MCF 10A (cell line): ENCODE measurements at regions not wholly inside any gene's neighbourhood (a gene's known extent, or its start where the extent isn't known, plus 50 kb on each side); places are given as distances from the start of the nearest gene placed in this dataset.

Source experiments
- BruUV-seq: library from RNA; stranded (reverse); fragments of 400-500 nt; replicated peaks from 2 replicates; lab custom pipeline; 2021; lab: Mats Ljungman, UMichigan
- CTCF ChIA-PET: fragments of 300-600 bp; sonication (Branson Sonifier 250); formaldehyde crosslinking; extraction: SDS; loops from one replicate; lab custom pipeline; 2021; ENCODE audit warnings: antibody characterized with exemption, inconsistent platforms; lab: Yijun Ruan, JAX
- POLR2A ChIA-PET: fragments of 300-600, 350-650 bp; sonication (Branson Sonifier 250); formaldehyde crosslinking; extraction: SDS; loops from one replicate; lab custom pipeline; 2020; ENCODE audit warnings: antibody characterized with exemption, inconsistent platforms; lab: Yijun Ruan, JAX
- DNase-seq: peaks from one replicate; pipeline ENCODE4 v3.0.0-alpha.2; 2018; ENCODE audit not compliant: unreplicated experiment
- H3K27ac Mint-ChIP-seq: one replicate; pipeline ENCODE4 v1.8.0; 2022; ENCODE audit warnings: mild to moderate bottlenecking, low read depth, mixed read lengths; ENCODE audit not compliant: unreplicated experiment
- H3K27me3 Mint-ChIP-seq: one replicate; pipeline ENCODE4 v1.8.0; 2022; ENCODE audit warnings: mixed read lengths; ENCODE audit not compliant: insufficient read depth, unreplicated experiment
- H3K36me3 Mint-ChIP-seq: one replicate; pipeline ENCODE4 v1.8.0; 2022; ENCODE audit warnings: mild to moderate bottlenecking, moderate library complexity, mixed read lengths; ENCODE audit not compliant: insufficient read depth, unreplicated experiment
- H3K4me1 Mint-ChIP-seq: one replicate; pipeline ENCODE4 v1.8.0; 2022; ENCODE audit warnings: mixed read lengths; ENCODE audit not compliant: insufficient read depth, unreplicated experiment
- H3K4me3 Mint-ChIP-seq: one replicate; pipeline ENCODE4 v1.8.0; 2022; ENCODE audit warnings: mild to moderate bottlenecking, moderate library complexity, mixed read lengths; ENCODE audit not compliant: unreplicated experiment
- H3K9me3 Mint-ChIP-seq: one replicate; pipeline ENCODE4 v1.8.0; 2022; ENCODE audit warnings: mixed read lengths; ENCODE audit not compliant: unreplicated experiment
- intact Hi-C: fragments of 100-400 bp; cut with micrococcal nuclease; formaldehyde crosslinking; loops from 2 replicates; pipeline ENCODE4 v1.14.1; 2022
- TF ChIP-seq, protein P1 (sequence below): fragments of 200-600 bp; IDR thresholded peaks from one replicate; pipeline ENCODE4 v1.8.0; 2022; ENCODE audit warnings: antibody characterized with exemption, mild to moderate bottlenecking; ENCODE audit not compliant: unreplicated experiment

DNA sequence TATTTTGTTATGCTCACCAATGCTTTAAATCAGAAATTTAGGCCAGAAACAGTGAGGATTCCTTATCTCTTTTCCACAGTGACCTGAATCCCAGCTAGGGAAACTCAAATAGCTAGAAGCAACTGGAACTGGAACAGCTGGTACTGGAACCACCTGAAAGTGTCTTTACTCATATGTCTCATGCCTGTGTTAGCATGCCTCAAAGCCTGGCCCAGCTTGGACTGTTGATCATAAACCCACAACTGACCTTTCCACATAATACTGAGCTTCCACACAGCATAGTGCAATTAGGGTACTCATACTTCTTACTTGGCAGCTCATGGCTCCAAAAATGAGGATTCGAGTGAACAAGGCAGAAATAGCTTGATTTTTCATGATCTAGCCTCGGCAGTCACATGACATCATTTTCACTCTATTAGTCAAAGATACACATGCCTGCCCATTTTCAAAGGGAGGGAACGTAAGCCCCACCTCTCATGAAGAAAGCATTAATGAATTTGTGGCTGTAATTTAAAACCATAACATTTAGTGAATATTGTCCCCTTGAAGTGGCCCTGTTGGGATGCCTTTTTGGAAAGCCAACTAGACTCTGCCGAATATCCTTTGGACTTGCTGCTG, 80.8 kb upstream of the ACSL1 start:
- Mint-ChIP-seq H3K27me3 (no peaks in the 10 kb centered on the region), H3K36me3 (no peaks in the 10 kb centered on the region), H3K4me1 (peaks cover 28% of the 10 kb centered on the region), H3K4me3 (no peak overlapping the region), H3K9me3 (no peaks in the 10 kb centered on the region), H3K27ac (no peak overlapping the region)
- TF ChIP-seq, protein P1, sequence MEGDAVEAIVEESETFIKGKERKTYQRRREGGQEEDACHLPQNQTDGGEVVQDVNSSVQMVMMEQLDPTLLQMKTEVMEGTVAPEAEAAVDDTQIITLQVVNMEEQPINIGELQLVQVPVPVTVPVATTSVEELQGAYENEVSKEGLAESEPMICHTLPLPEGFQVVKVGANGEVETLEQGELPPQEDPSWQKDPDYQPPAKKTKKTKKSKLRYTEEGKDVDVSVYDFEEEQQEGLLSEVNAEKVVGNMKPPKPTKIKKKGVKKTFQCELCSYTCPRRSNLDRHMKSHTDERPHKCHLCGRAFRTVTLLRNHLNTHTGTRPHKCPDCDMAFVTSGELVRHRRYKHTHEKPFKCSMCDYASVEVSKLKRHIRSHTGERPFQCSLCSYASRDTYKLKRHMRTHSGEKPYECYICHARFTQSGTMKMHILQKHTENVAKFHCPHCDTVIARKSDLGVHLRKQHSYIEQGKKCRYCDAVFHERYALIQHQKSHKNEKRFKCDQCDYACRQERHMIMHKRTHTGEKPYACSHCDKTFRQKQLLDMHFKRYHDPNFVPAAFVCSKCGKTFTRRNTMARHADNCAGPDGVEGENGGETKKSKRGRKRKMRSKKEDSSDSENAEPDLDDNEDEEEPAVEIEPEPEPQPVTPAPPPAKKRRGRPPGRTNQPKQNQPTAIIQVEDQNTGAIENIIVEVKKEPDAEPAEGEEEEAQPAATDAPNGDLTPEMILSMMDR = no peak
- BruUV-seq = no TSS peak
- no peak for DNase-seq
- intact Hi-C loops = loop anchor here (1.0 kb wide), 1 partner anchor 161 kb away; no protein-coding TSS in a partner anchor
- POLR2A ChIA-PET = no interaction called here
- CTCF ChIA-PET = interaction anchor here (0.8 to 1.3 kb wide), 3 partner anchors 9 to 160 kb away, joined by 3 read pairs; no protein-coding TSS in a partner anchor

DNA sequence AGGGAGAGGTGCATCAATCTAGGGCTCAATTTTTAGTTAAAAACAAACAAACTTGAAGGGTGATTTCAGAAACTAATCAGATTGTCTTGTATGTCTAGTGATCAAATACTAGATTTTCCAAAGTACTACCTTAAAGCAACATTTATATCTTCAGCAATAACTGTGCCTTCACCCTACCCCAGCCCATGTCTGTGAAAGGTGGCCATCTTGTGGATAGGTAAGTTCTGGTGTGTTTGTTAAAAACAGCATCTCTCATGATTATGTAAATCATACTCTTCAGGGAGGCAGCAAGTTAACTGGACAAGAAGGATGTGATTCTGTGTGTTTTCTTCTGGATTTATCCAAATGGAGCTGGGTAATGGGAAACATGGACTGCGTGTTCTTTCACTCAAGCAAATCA, 81.4 kb upstream of the ACSL1 start:
- peak; percentile 22 for DNase-seq
- ChIA-PET CTCF (interaction anchor here (0.6 to 1.0 kb wide), 4 partner anchors 111 to 165 kb away, joined by 3 read pairs; no protein-coding TSS in a partner anchor), POLR2A (interaction anchor here (0.6 kb wide), 1 partner anchor 12 kb away, joined by 3 read pairs; no protein-coding TSS in a partner anchor)
- Mint-ChIP-seq H3K9me3 (no peaks in the 10 kb centered on the region), H3K36me3 (no peaks in the 10 kb centered on the region), H3K4me3 (no peak overlapping the region), H3K4me1 (peaks cover 28% of the 10 kb centered on the region), H3K27me3 (no peaks in the 10 kb centered on the region), H3K27ac (peak overlapping the region; percentile 73)
- no TSS peak for BruUV-seq
- TF ChIP-seq, protein P1 = no peak
- intact Hi-C loops = loop anchor here (1.0 kb wide), 1 partner anchor 162 kb away; no protein-coding TSS in a partner anchor

DNA sequence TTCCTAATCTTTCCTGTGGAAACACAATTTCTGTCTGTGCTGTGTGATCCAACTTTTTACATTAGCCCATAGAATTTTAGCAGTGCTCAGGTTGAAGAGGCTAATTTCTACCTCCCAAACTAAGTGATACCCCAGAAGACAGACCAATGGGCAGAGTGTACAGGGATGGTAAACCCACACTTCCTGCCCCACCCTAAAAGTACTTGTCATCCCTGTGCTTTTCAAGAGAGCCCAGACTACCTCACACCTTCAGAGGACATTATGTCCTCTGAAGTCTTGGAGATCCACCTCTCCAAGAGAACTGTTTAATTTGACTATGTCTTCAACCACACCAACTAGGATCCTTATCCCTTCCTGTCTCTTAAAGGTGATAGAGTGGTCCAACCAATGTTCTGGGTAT, 82.0 kb upstream of the ACSL1 start:
- H3K27me3 Mint-ChIP-seq = no peaks in the 10 kb centered on the region
- intact Hi-C loops = loop anchor here (1.0 kb wide), 1 partner anchor 163 kb away; no protein-coding TSS in a partner anchor
- H3K36me3 Mint-ChIP-seq = no peaks in the 10 kb centered on the region
- DNase-seq = no peak
- no peaks in the 10 kb centered on the region for H3K9me3 Mint-ChIP-seq
- TF ChIP-seq, protein P1 = no peak
- H3K4me1 Mint-ChIP-seq = peaks cover 28% of the 10 kb centered on the region
- BruUV-seq = no TSS peak
- ChIA-PET CTCF (interaction anchor here (0.6 to 0.8 kb wide), 4 partner anchors 34 to 166 kb away, joined by 3 read pairs; no protein-coding TSS in a partner anchor), POLR2A (interaction anchor here (0.6 kb wide), 1 partner anchor 13 kb away, joined by 3 read pairs; no protein-coding TSS in a partner anchor)
- peak overlapping the region; percentile 73 for H3K27ac Mint-ChIP-seq
- H3K4me3 Mint-ChIP-seq = no peak overlapping the region

DNA sequence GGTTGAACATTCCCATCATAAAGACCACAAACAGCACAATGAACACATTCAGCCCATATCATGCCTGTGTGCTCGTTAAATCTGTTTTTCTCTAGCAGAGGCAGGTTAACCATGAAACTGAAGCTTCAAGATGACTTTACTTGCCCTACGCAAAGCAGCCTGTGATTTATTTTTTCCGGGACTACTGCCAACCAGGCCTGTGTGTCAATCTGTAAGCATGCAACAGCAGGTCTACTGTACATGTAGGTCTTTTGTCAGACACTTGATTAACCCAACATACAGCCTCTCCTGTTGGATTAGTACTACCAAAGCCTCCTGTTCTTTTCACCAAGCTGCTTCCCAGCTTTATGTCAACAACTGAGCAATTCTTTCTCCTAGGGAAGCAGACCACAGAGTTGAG, 85.5 kb upstream of the ACSL1 start:
- H3K27me3 Mint-ChIP-seq = no peaks in the 10 kb centered on the region
- H3K27ac Mint-ChIP-seq = no peak overlapping the region
- no peaks in the 10 kb centered on the region for H3K9me3 Mint-ChIP-seq
- ChIA-PET CTCF (interaction anchor here (0.6 to 1.0 kb wide), 2 partner anchors 9 to 25 kb away, joined by 3 read pairs; no protein-coding TSS in a partner anchor), POLR2A (interaction anchor here (0.5 to 5.4 kb wide), 11 partner anchors 9 to 169 kb away, joined by 3 to 36 read pairs (median 3); no protein-coding TSS in a partner anchor)
- TF ChIP-seq, protein P1 = no peak
- H3K4me3 Mint-ChIP-seq = no peak overlapping the region
- DNase-seq = peak; percentile 93
- peaks cover 28% of the 10 kb centered on the region for H3K4me1 Mint-ChIP-seq
- BruUV-seq = no TSS peak
- no peaks in the 10 kb centered on the region for H3K36me3 Mint-ChIP-seq
- intact Hi-C loops = no loop called here
